GM18951 (cell line): ENCODE measurements at regions not wholly inside any gene's neighbourhood (a gene's known extent, or its start where the extent isn't known, plus 50 kb on each side); places are given as distances from the start of the nearest gene placed in this dataset.

Source experiments
- POLR2A ChIP-seq: IDR thresholded peaks from 4 replicates; pipeline ENCODE4 v1.6.1; 2011; ENCODE audit warnings: mild to moderate bottlenecking; ENCODE audit not compliant: insufficient read length, insufficient read depth; ENCODE audit errors: extremely low read depth
- in situ Hi-C: fragments of 300-500 bp; cut with MboI; formaldehyde crosslinking; loops from one replicate; pipeline ENCODE4 v1.12.0; 2022; ENCODE audit warnings: low sequenced_read_pairs, mixed read lengths, inconsistent platforms; ENCODE audit not compliant: unreplicated experiment

- in situ Hi-C loops: no loop called here
- no peak for TF ChIP-seq POLR2A
Observed at GRCh38 chr3:82085851-82086475, 324.5 kb upstream of the GBE1 start.

GRCh38 chr3:82085356-82085755 lies 323.9 kb upstream of the GBE1 start:
- in situ Hi-C loops: no loop called here
- no peak for TF ChIP-seq POLR2A

- no peak for TF ChIP-seq POLR2A
- in situ Hi-C loops: no loop called here
Observed at GRCh38 chr3:82084824-82085223, 323.4 kb upstream of the GBE1 start.

GRCh38 chr3:82082796-82083195 lies 321.4 kb upstream of the GBE1 start:
- no peak for TF ChIP-seq POLR2A
- in situ Hi-C loops: no loop called here

- TF ChIP-seq POLR2A: no peak
- in situ Hi-C loops: no loop called here
Observed at GRCh38 chr3:82081351-82081750, 319.9 kb upstream of the GBE1 start.

- TF ChIP-seq POLR2A: no peak
- in situ Hi-C loops: no loop called here
Observed at GRCh38 chr3:82080792-82081191, 319.3 kb upstream of the GBE1 start.

- in situ Hi-C loops: no loop called here
- TF ChIP-seq POLR2A: no peak
Observed at GRCh38 chr3:82080261-82080660, 318.8 kb upstream of the GBE1 start.

- in situ Hi-C loops: no loop called here
- no peak for TF ChIP-seq POLR2A
Observed at GRCh38 chr3:82079335-82079890, 318.0 kb upstream of the GBE1 start.

GRCh38 chr3:82078246-82078645 lies 316.8 kb upstream of the GBE1 start:
- in situ Hi-C loops: no loop called here
- no peak for TF ChIP-seq POLR2A

GRCh38 chr3:82067420-82067819 lies 306.0 kb upstream of the GBE1 start:
- TF ChIP-seq POLR2A: no peak
- in situ Hi-C loops: no loop called here

- in situ Hi-C loops: no loop called here
- no peak for TF ChIP-seq POLR2A
Observed at GRCh38 chr3:82058809-82059208, 297.4 kb upstream of the GBE1 start.

GRCh38 chr3:82055792-82056191 lies 294.3 kb upstream of the GBE1 start:
- no peak for TF ChIP-seq POLR2A
- in situ Hi-C loops: no loop called here

- in situ Hi-C loops: no loop called here
- TF ChIP-seq POLR2A: no peak
Observed at GRCh38 chr3:82054849-82055248, 293.4 kb upstream of the GBE1 start.

- in situ Hi-C loops: no loop called here
- no peak for TF ChIP-seq POLR2A
Observed at GRCh38 chr3:82053236-82053635, 291.8 kb upstream of the GBE1 start.
